HepG2 (cell line): ENCODE measurements at regions not wholly inside any gene's neighbourhood (a gene's known extent, or its start where the extent isn't known, plus 50 kb on each side); places are given as distances from the start of the nearest gene placed in this dataset.

Source experiments
- ATAC-seq: fragments of 200-7000 bp; cut with Tn5 transposase; 3 replicates; pipeline ENCODE4 v1.9.1; 2020; ENCODE audit warnings: mild to moderate bottlenecking, moderate library complexity
- BruUV-seq: library from RNA; stranded (reverse); fragments of 400-500 nt; replicated peaks from 2 replicates; lab custom pipeline; 2021; lab: Mats Ljungman, UMichigan
- CTCF ChIA-PET: fragments of 300-600 bp; formaldehyde crosslinking; extraction: SDS; loops from one replicate; lab custom pipeline; 2021; ENCODE audit warnings: low total read pairs, inconsistent platforms, low intra/inter-chr PET ratio; lab: Yijun Ruan, JAX
- POLR2A ChIA-PET: fragments of 350-600 bp; sonication (Branson Sonifier 250); formaldehyde crosslinking; loops from one replicate; lab custom pipeline; 2020; ENCODE audit warnings: antibody characterized with exemption, inconsistent platforms; lab: Yijun Ruan, JAX
- DNase-seq: peaks from one replicate; pipeline ENCODE4 v3.0.0-alpha.2; 2015; ENCODE audit warnings: low spot score
- FAIRE-seq: peaks from 3 replicates; lab custom pipeline; 2011; peaks lifted over from hg19 to GRCh38; lab: Jason Lieb, UNC
- H2AFZ ChIP-seq: one replicate; pipeline ENCODE4 v1.6.1; 2011; ENCODE audit warnings: low read length, inconsistent platforms
- H3K27ac ChIP-seq: fragments of 300-600 bp; 3 replicates; pipeline ENCODE4 v1.8.0; 2011; ENCODE audit warnings: mixed run types, mild to moderate bottlenecking, mixed read lengths, low read length, inconsistent platforms; ENCODE audit not compliant: insufficient read depth; ENCODE audit errors: extremely low read length
- H3K27me3 ChIP-seq, 2 experiments: fragments of 200-600 bp in 1 of 2; 2 replicates in 1 of 2; 3 replicates in 1 of 2; pipeline versions ENCODE4 v1.6.0 to v1.8.0; 2011; ENCODE audit warnings: low read length in 2 of 2, mild to moderate bottlenecking in 2 of 2, moderate library complexity in 2 of 2, inconsistent platforms in 1 of 2; ENCODE audit not compliant: insufficient read depth in 2 of 2, control insufficient read depth in 1 of 2
- H3K36me3 ChIP-seq, 2 experiments: fragments of 200-600 bp in 1 of 2; replicated peaks in 1 of 2; 2 replicates in 1 of 2; 3 replicates in 1 of 2; pipeline versions ENCODE4 v1.5.1 to v1.8.0; 2011; ENCODE audit warnings: low read length in 2 of 2, inconsistent platforms in 1 of 2; ENCODE audit not compliant: insufficient read depth in 2 of 2, control insufficient read depth in 1 of 2
- H3K4me1 ChIP-seq: 2 replicates; pipeline ENCODE4 v1.5.1; 2012; ENCODE audit warnings: low read length, inconsistent platforms; ENCODE audit not compliant: insufficient read depth
- H3K4me2 ChIP-seq: 2 replicates; pipeline ENCODE4 v1.6.0; 2011; ENCODE audit warnings: low read depth, low read length, inconsistent platforms
- H3K4me3 ChIP-seq, 3 experiments: fragments of 200-600 bp in 1 of 3; sonication (generic), shearing (Covaris generic) in 1 of 3; replicated peaks in 1 of 3; 2 replicates each; pipeline ENCODE4 v1.5.1; 2011 to 2016; ENCODE audit warnings: low read length in 3 of 3, inconsistent platforms in 2 of 3, low read depth in 2 of 3, mild to moderate bottlenecking in 2 of 3, control low read depth in 1 of 3, mixed read lengths in 1 of 3; ENCODE audit not compliant: insufficient read depth in 1 of 3
- H3K79me2 ChIP-seq: one replicate; pipeline ENCODE4 v1.6.1; 2011; ENCODE audit warnings: low read length, inconsistent platforms; ENCODE audit not compliant: insufficient read depth
- H3K9ac ChIP-seq: 2 replicates; pipeline ENCODE4 v1.6.0; 2011; ENCODE audit warnings: mild to moderate bottlenecking, low read depth, low read length, inconsistent platforms; ENCODE audit not compliant: insufficient read depth
- H3K9me3 ChIP-seq: 2 replicates; pipeline ENCODE4 v1.5.1; 2012; ENCODE audit warnings: mild to moderate bottlenecking, low read length
- H4K20me1 ChIP-seq: 2 replicates; pipeline ENCODE4 v1.6.0; 2011; ENCODE audit warnings: inconsistent platforms, mild to moderate bottlenecking, low read length, moderate library complexity; ENCODE audit not compliant: insufficient read depth
- BORCS8-MEF2B ChIP-seq: sonication (generic); formaldehyde crosslinking; IDR thresholded peaks from 2 replicates; pipeline ENCODE4 v1.8.0; 2022; ENCODE audit warnings: mild to moderate bottlenecking, missing genetic modification reagents
- CBX5 ChIP-seq: sonication (generic); formaldehyde crosslinking; IDR thresholded peaks from 2 replicates; pipeline ENCODE4 v1.4.0; 2020; ENCODE audit warnings: missing genetic modification reagents, borderline replicate concordance
- CCAR2 ChIP-seq: fragments of 200-400 bp; formaldehyde crosslinking; optimal IDR thresholded peaks from 2 replicates; pipeline ENCODE3; 2018; ENCODE audit warnings: low read depth, mild to moderate bottlenecking, low read length, moderate library complexity
- FOXP4 ChIP-seq: sonication (generic); formaldehyde crosslinking; IDR thresholded peaks from 2 replicates; pipeline ENCODE4 v1.4.0; 2020; ENCODE audit warnings: missing genetic modification reagents
- HNF4G ChIP-seq, 2 experiments: sonication (generic) in 1 of 2; formaldehyde crosslinking in 1 of 2; IDR thresholded peaks; 2 replicates each; pipeline versions ENCODE4 v1.4.0 to v1.6.1; 2011 to 2020; ENCODE audit warnings: borderline replicate concordance in 2 of 2, low read depth in 2 of 2, mild to moderate bottlenecking in 2 of 2, low read length in 1 of 2, missing genetic modification reagents in 1 of 2, moderate library complexity in 1 of 2
- KLF15 ChIP-seq: sonication (generic); formaldehyde crosslinking; IDR thresholded peaks from 2 replicates; pipeline ENCODE4 v1.8.1; 2023; ENCODE audit warnings: borderline replicate concordance, mild to moderate bottlenecking, inconsistent platforms, missing genetic modification reagents, mixed read lengths
- KLF6 ChIP-seq: IDR thresholded peaks from 2 replicates; pipeline ENCODE4 v1.8.0; 2016; ENCODE audit warnings: missing biosample characterization, missing genetic modification reagents
- MIER2 ChIP-seq: IDR thresholded peaks from 2 replicates; pipeline ENCODE4 v1.6.1; 2016; ENCODE audit warnings: missing biosample characterization, missing genetic modification reagents
- MYNN ChIP-seq: sonication (generic); formaldehyde crosslinking; IDR thresholded peaks from 2 replicates; pipeline ENCODE4 v1.4.0; 2020; ENCODE audit warnings: mild to moderate bottlenecking, low read depth, missing genetic modification reagents
- NFIC ChIP-seq: IDR thresholded peaks from 2 replicates; pipeline ENCODE4 v1.6.1; 2012; ENCODE audit warnings: mild to moderate bottlenecking, low read length, inconsistent platforms
- RAD51 ChIP-seq: fragments of 450-650 bp; IDR thresholded peaks from 2 replicates; pipeline ENCODE4 v1.6.1; 2016; ENCODE audit warnings: borderline replicate concordance
- SETDB1 ChIP-seq: sonication (generic); formaldehyde crosslinking; IDR thresholded peaks from 2 replicates; pipeline ENCODE4 v1.5.1; 2020; ENCODE audit warnings: missing genetic modification reagents, mild to moderate bottlenecking, borderline replicate concordance
- SOX6 ChIP-seq, 2 experiments: fragments of 450-650 bp in 1 of 2; sonication (generic) in 1 of 2; formaldehyde crosslinking in 1 of 2; IDR thresholded peaks; 2 replicates each; pipeline versions ENCODE4 v1.4.0 to v1.6.1; 2017 to 2020; ENCODE audit warnings: antibody characterized with exemption in 1 of 2, mild to moderate bottlenecking in 1 of 2, missing genetic modification reagents in 1 of 2
- TIGD3 ChIP-seq: sonication (generic); formaldehyde crosslinking; IDR thresholded peaks from 2 replicates; pipeline ENCODE4 v1.5.1; 2020; ENCODE audit warnings: mild to moderate bottlenecking, missing genetic modification reagents, borderline replicate concordance
- ZNF326 ChIP-seq: sonication (generic); formaldehyde crosslinking; IDR thresholded peaks from 2 replicates; pipeline ENCODE4 v1.4.0; 2020; ENCODE audit warnings: missing genetic modification reagents, borderline replicate concordance
- ZNF569 ChIP-seq: sonication (generic); formaldehyde crosslinking; IDR thresholded peaks from 2 replicates; pipeline ENCODE4 v1.5.0; 2020; ENCODE audit warnings: mild to moderate bottlenecking, missing genetic modification reagents, moderate library complexity, borderline replicate concordance
- ZNF674 ChIP-seq: sonication (generic); formaldehyde crosslinking; IDR thresholded peaks from 2 replicates; pipeline ENCODE4 v1.5.0; 2020; ENCODE audit warnings: low read depth, mild to moderate bottlenecking, missing genetic modification reagents
- ZNF792 ChIP-seq: IDR thresholded peaks from 2 replicates; pipeline ENCODE4 v1.6.1; 2016
- ZUFSP ChIP-seq: sonication (generic); formaldehyde crosslinking; IDR thresholded peaks from 2 replicates; pipeline ENCODE4 v1.9.0; 2021; ENCODE audit warnings: missing genetic modification reagents, mild to moderate bottlenecking, borderline replicate concordance
- WGBS: methylation state at CpG from one replicate; pipeline ENCODE4 v1.1.6; 2017; ENCODE audit warnings: low lambda C conversion rate; 5-methylcytosine and 5-hydroxymethylcytosine counted together
- in situ Hi-C: cut with HindIII; loops from 2 replicates; pipeline ENCODE4 v1.10.0; 2017; ENCODE audit warnings: low pct_unique_long_range_greater_than_20kb; ENCODE audit not compliant: extremely low pct_ligation_motif_present
- intact Hi-C: fragments of 100-400 bp; cut with micrococcal nuclease; formaldehyde crosslinking; loops from one replicate; pipeline ENCODE4 v1.10.0; 2022; ENCODE audit not compliant: unreplicated experiment

- Histone ChIP-seq H3K36me3 (no peaks in the 10 kb centered on the region), H3K27ac (no peak overlapping the region), H3K79me2 (no peaks in the 10 kb centered on the region), H3K9ac (no peak overlapping the region), H3K27me3 (no peaks in the 10 kb centered on the region), H3K4me2 (no peak overlapping the region), H3K9me3 (no peaks in the 10 kb centered on the region), H4K20me1 (no peaks in the 10 kb centered on the region), H2AFZ (no peak overlapping the region), H3K4me3 (no peak overlapping the region), H3K4me1 (no peaks in the 10 kb centered on the region)
- ChIA-PET CTCF (no interaction called here), POLR2A (no interaction called here)
- in situ Hi-C loops = no loop called here
- no peak for ATAC-seq
- no peak for DNase-seq
- WGBS = 7% methylated on average over 1 of the region's 1 CpG
- TF ChIP-seq MYNN (CRISPR knock-in tag) = no peak
- no peak for TF ChIP-seq ZNF326 (CRISPR knock-in tag)
- no peak for TF ChIP-seq MIER2 (CRISPR knock-in tag)
- TF ChIP-seq KLF6 (CRISPR knock-in tag) = no peak
- no peak for TF ChIP-seq KLF15
- no peak for TF ChIP-seq ZNF674 (CRISPR knock-in tag)
- no peak for TF ChIP-seq RAD51
- TF ChIP-seq BORCS8-MEF2B = no peak
- no peak for TF ChIP-seq CCAR2
- no peak for TF ChIP-seq SOX6 (IDR thresholded peaks at IDR 0.05)
- no peak for TF ChIP-seq SOX6 (CRISPR knock-in tag; IDR thresholded peaks at IDR 0.05)
- TF ChIP-seq FOXP4 (CRISPR knock-in tag) = no peak
- no peak for TF ChIP-seq ZNF792 (CRISPR knock-in tag)
- TF ChIP-seq CBX5 = no peak
- no peak for TF ChIP-seq ZUFSP (CRISPR knock-in tag)
- no peak for TF ChIP-seq NFIC
- no peak for TF ChIP-seq TIGD3 (CRISPR knock-in tag)
- no peak for TF ChIP-seq ZNF569 (CRISPR knock-in tag)
- no peak for TF ChIP-seq HNF4G (IDR thresholded peaks at IDR 0.05; ENCODE audit: borderline replicate concordance, low read depth, low read length)
- TF ChIP-seq HNF4G (CRISPR knock-in tag; IDR thresholded peaks at IDR 0.05; ENCODE audit: borderline replicate concordance, low read depth) = no peak
- TF ChIP-seq SETDB1 = no peak
- intact Hi-C loops = no loop called here
- BruUV-seq = no TSS peak
- no peak for FAIRE-seq
These were observed 744.9 kb downstream of the ANKRD7 start for GRCh38 chr7:118969370-118969769.
